ENCODE measurements at regions not wholly inside any gene's neighbourhood (a gene's known extent, or its start where the extent isn't known, plus 50 kb on each side); places are given as distances from the start of the nearest gene placed in this dataset.
"Not testable (repeated sequence)": the region's sequence is repeated elsewhere in the genome, so short reads cannot be mapped to it uniquely, and the experiment has no call there.

- Mint-ChIP-seq H3K36me3 (ENCODE audit: insufficient read depth in 2 of 2) (no peaks in the 10 kb centered on the region), H3K4me1 (ENCODE audit: low read depth) (no peaks in the 10 kb centered on the region), H3K27ac (no peak overlapping the region), H3K27me3 (ENCODE audit: low read depth) (no peaks in the 10 kb centered on the region), H3K4me3 (no peak overlapping the region), H3K9me3 (no peaks in the 10 kb centered on the region)
- no peak for ATAC-seq (replicated peaks in 1 of 2)
- no peak for DNase-seq
Measured at GRCh38 chr16:87040169-87041117, 276.7 kb downstream of the C16orf95 start.

- H3K27me3 Mint-ChIP-seq (ENCODE audit: low read depth): no peaks in the 10 kb centered on the region
- DNase-seq (no peak), ATAC-seq (replicated peaks in 1 of 2) (no peak)
- H3K36me3 Mint-ChIP-seq (ENCODE audit: insufficient read depth in 2 of 2): no peaks in the 10 kb centered on the region
- no peaks in the 10 kb centered on the region for H3K9me3 Mint-ChIP-seq
- H3K4me1 Mint-ChIP-seq (ENCODE audit: low read depth): no peaks in the 10 kb centered on the region
- no peak overlapping the region for H3K4me3 Mint-ChIP-seq
- no peak overlapping the region for H3K27ac Mint-ChIP-seq
Measured at GRCh38 chr16:87041286-87041685, 275.9 kb downstream of the C16orf95 start.

GRCh38 chr16:87042551-87043230, 274.5 kb downstream of the C16orf95 start:
- no peak overlapping the region for H3K27ac Mint-ChIP-seq
- H3K4me1 Mint-ChIP-seq (ENCODE audit: low read depth): no peaks in the 10 kb centered on the region
- H3K4me3 Mint-ChIP-seq: no peak overlapping the region
- no peaks in the 10 kb centered on the region for H3K9me3 Mint-ChIP-seq
- no peak for DNase-seq
- H3K27me3 Mint-ChIP-seq (ENCODE audit: low read depth): no peaks in the 10 kb centered on the region
- ATAC-seq (replicated peaks in 1 of 2): no peak
- H3K36me3 Mint-ChIP-seq (ENCODE audit: insufficient read depth in 2 of 2): no peaks in the 10 kb centered on the region

- no peaks in the 10 kb centered on the region for H3K9me3 Mint-ChIP-seq
- DNase-seq: no peak
- H3K27ac Mint-ChIP-seq: no peak overlapping the region
- no peak overlapping the region for H3K4me3 Mint-ChIP-seq
- no peaks in the 10 kb centered on the region for H3K36me3 Mint-ChIP-seq (ENCODE audit: insufficient read depth in 2 of 2)
- ATAC-seq (replicated peaks in 1 of 2): no peak
- no peaks in the 10 kb centered on the region for H3K4me1 Mint-ChIP-seq (ENCODE audit: low read depth)
- no peaks in the 10 kb centered on the region for H3K27me3 Mint-ChIP-seq (ENCODE audit: low read depth)
Measured at GRCh38 chr16:87043231-87044031, 273.8 kb downstream of the C16orf95 start.

- no peaks in the 10 kb centered on the region for H3K27me3 Mint-ChIP-seq (ENCODE audit: low read depth)
- ATAC-seq (replicated peaks in 1 of 2) (no peak), DNase-seq (no peak)
- H3K4me3 Mint-ChIP-seq: no peak overlapping the region
- no peaks in the 10 kb centered on the region for H3K4me1 Mint-ChIP-seq (ENCODE audit: low read depth)
- no peaks in the 10 kb centered on the region for H3K9me3 Mint-ChIP-seq
- no peaks in the 10 kb centered on the region for H3K36me3 Mint-ChIP-seq (ENCODE audit: insufficient read depth in 2 of 2)
- H3K27ac Mint-ChIP-seq: no peak overlapping the region
Measured at GRCh38 chr16:87044032-87044382, 273.2 kb downstream of the C16orf95 start.

- Mint-ChIP-seq H3K27me3 (ENCODE audit: low read depth) (no peaks in the 10 kb centered on the region), H3K4me1 (ENCODE audit: low read depth) (no peaks in the 10 kb centered on the region), H3K4me3 (no peak overlapping the region), H3K9me3 (no peaks in the 10 kb centered on the region), H3K27ac (no peak overlapping the region), H3K36me3 (ENCODE audit: insufficient read depth in 2 of 2) (no peaks in the 10 kb centered on the region)
- ATAC-seq (replicated peaks in 1 of 2): no peak
- DNase-seq: no peak
Measured at GRCh38 chr16:87044829-87045228, 272.4 kb downstream of the C16orf95 start.

GRCh38 chr16:87045466-87046216, 271.6 kb downstream of the C16orf95 start:
- Mint-ChIP-seq H3K36me3 (ENCODE audit: insufficient read depth in 2 of 2) (no peaks in the 10 kb centered on the region), H3K4me3 (no peak overlapping the region), H3K9me3 (no peaks in the 10 kb centered on the region), H3K4me1 (ENCODE audit: low read depth) (no peaks in the 10 kb centered on the region), H3K27me3 (ENCODE audit: low read depth) (no peaks in the 10 kb centered on the region), H3K27ac (no peak overlapping the region)
- DNase-seq (no peak), ATAC-seq (replicated peaks in 1 of 2) (no peak)

- Mint-ChIP-seq H3K9me3 (no peaks in the 10 kb centered on the region), H3K27ac (no peak overlapping the region), H3K36me3 (ENCODE audit: insufficient read depth in 2 of 2) (no peaks in the 10 kb centered on the region), H3K27me3 (ENCODE audit: low read depth) (no peaks in the 10 kb centered on the region), H3K4me3 (no peak overlapping the region), H3K4me1 (ENCODE audit: low read depth) (no peaks in the 10 kb centered on the region)
- ATAC-seq (replicated peaks in 1 of 2) (no peak), DNase-seq (no peak)
Measured at GRCh38 chr16:87046235-87046634, 271.0 kb downstream of the C16orf95 start.

GRCh38 chr16:87047221-87048037, 269.8 kb downstream of the C16orf95 start:
- ATAC-seq (replicated peaks in 1 of 2) (no peak), DNase-seq (no peak)
- Mint-ChIP-seq H3K4me1 (ENCODE audit: low read depth) (no peaks in the 10 kb centered on the region), H3K27ac (no peak overlapping the region), H3K4me3 (no peak overlapping the region), H3K27me3 (ENCODE audit: low read depth) (peaks cover 3% of the 10 kb centered on the region), H3K9me3 (no peaks in the 10 kb centered on the region), H3K36me3 (ENCODE audit: insufficient read depth in 2 of 2) (no peaks in the 10 kb centered on the region)

- Mint-ChIP-seq H3K9me3 (no peaks in the 10 kb centered on the region), H3K36me3 (ENCODE audit: insufficient read depth in 2 of 2) (no peaks in the 10 kb centered on the region), H3K4me1 (ENCODE audit: low read depth) (no peaks in the 10 kb centered on the region), H3K27ac (no peak overlapping the region), H3K27me3 (ENCODE audit: low read depth) (peaks cover 6% of the 10 kb centered on the region), H3K4me3 (no peak overlapping the region)
- DNase-seq: no peak
- ATAC-seq (replicated peaks in 1 of 2): no peak
Measured at GRCh38 chr16:87048038-87048729, 269.0 kb downstream of the C16orf95 start.

GRCh38 chr16:87048730-87049115, 268.5 kb downstream of the C16orf95 start:
- no peaks in the 10 kb centered on the region for H3K4me1 Mint-ChIP-seq (ENCODE audit: low read depth)
- no peak for DNase-seq
- no peaks in the 10 kb centered on the region for H3K9me3 Mint-ChIP-seq
- H3K27me3 Mint-ChIP-seq (ENCODE audit: low read depth): peaks cover 6% of the 10 kb centered on the region
- no peaks in the 10 kb centered on the region for H3K36me3 Mint-ChIP-seq (ENCODE audit: insufficient read depth in 2 of 2)
- H3K4me3 Mint-ChIP-seq: no peak overlapping the region
- no peak for ATAC-seq (replicated peaks in 1 of 2)
- H3K27ac Mint-ChIP-seq: no peak overlapping the region

GRCh38 chr16:87049216-87049615, 268.0 kb downstream of the C16orf95 start:
- ATAC-seq (replicated peaks in 1 of 2): not testable (repeated sequence)

More at GRCh38 chr16:87049216-87049615, 268.0 kb downstream of the C16orf95 start:
- H3K27me3 Mint-ChIP-seq (ENCODE audit: low read depth); H3K27ac Mint-ChIP-seq; H3K9me3 Mint-ChIP-seq; DNase-seq; H3K4me3 Mint-ChIP-seq; H3K4me1 Mint-ChIP-seq (ENCODE audit: low read depth); H3K36me3 Mint-ChIP-seq (ENCODE audit: insufficient read depth in 2 of 2): not testable (repeated sequence)

All from activated T-cell treated with anti-CD3 and anti-CD28 coated beads, Interleukin-2, amount 50 U/mL, for 72 hours (primary cell).